NCI-H146 treated with DMSO at 0.1 percent for 48 hours (cell line): ENCODE measurements at regions not wholly inside any gene's neighbourhood (a gene's known extent, or its start where the extent isn't known, plus 50 kb on each side); places are given as distances from the start of the nearest gene placed in this dataset.

Experiments used
- DNase-seq: peaks from one replicate; lab custom pipeline; 2025; ENCODE audit not compliant: unreplicated experiment; lab: John Stamatoyannopoulos, UW

GRCh38 chr9:116059466-116059865, 94.1 kb upstream of the PAPPA start:
- DNase-seq = no peak

- DNase-seq = no peak
Observed at GRCh38 chr9:116060631-116061030, 93.0 kb upstream of the PAPPA start.

GRCh38 chr9:116061546-116062205, 91.9 kb upstream of the PAPPA start:
- DNase-seq = no peak

GRCh38 chr9:116062206-116062550, 91.4 kb upstream of the PAPPA start:
- no peak for DNase-seq

GRCh38 chr9:116064970-116065369, 88.6 kb upstream of the PAPPA start:
- DNase-seq = no peak

- no peak for DNase-seq
Observed at GRCh38 chr9:116066221-116066620, 87.4 kb upstream of the PAPPA start.

GRCh38 chr9:116067566-116067965, 86.0 kb upstream of the PAPPA start:
- DNase-seq = no peak

- DNase-seq = no peak
Observed at GRCh38 chr9:116070256-116070914, 83.2 kb upstream of the PAPPA start.

GRCh38 chr9:116072046-116072445, 81.5 kb upstream of the PAPPA start:
- no peak for DNase-seq

GRCh38 chr9:116073826-116074225, 79.8 kb upstream of the PAPPA start:
- DNase-seq = no peak

- no peak for DNase-seq
Observed at GRCh38 chr9:116074658-116075057, 78.9 kb upstream of the PAPPA start.

- no peak for DNase-seq
Observed at GRCh38 chr9:116075191-116075590, 78.4 kb upstream of the PAPPA start.

GRCh38 chr9:116078640-116079039, 75.0 kb upstream of the PAPPA start:
- DNase-seq = no peak

- no peak for DNase-seq
Observed at GRCh38 chr9:116080561-116080960, 73.0 kb upstream of the PAPPA start.

GRCh38 chr9:116081435-116082115, 72.0 kb upstream of the PAPPA start:
- DNase-seq = no peak

GRCh38 chr9:116083837-116084236, 69.8 kb upstream of the PAPPA start:
- no peak for DNase-seq

GRCh38 chr9:116084497-116084896, 69.1 kb upstream of the PAPPA start:
- DNase-seq = no peak

GRCh38 chr9:116087246-116087645, 66.3 kb upstream of the PAPPA start:
- no peak for DNase-seq

GRCh38 chr9:116087751-116088194, 65.8 kb upstream of the PAPPA start:
- DNase-seq = no peak

- DNase-seq = no peak
Observed at GRCh38 chr9:116088396-116088795, 65.2 kb upstream of the PAPPA start.

GRCh38 chr9:116090030-116090770, 63.4 kb upstream of the PAPPA start:
- no peak for DNase-seq

GRCh38 chr9:116094846-116095245, 58.7 kb upstream of the PAPPA start:
- DNase-seq = no peak
